GM21528 (cell line): ENCODE measurements at regions not wholly inside any gene's neighbourhood (a gene's known extent, or its start where the extent isn't known, plus 50 kb on each side); places are given as distances from the start of the nearest gene placed in this dataset.

Experiments
- ATAC-seq: cut with Tn5 transposase; IDR thresholded peaks from one replicate; pipeline ENCODE4 v1.9.1; 2021; ENCODE audit warnings: mild to moderate bottlenecking, moderate library complexity; ENCODE audit not compliant: unreplicated experiment, low FRiP score

DNA sequence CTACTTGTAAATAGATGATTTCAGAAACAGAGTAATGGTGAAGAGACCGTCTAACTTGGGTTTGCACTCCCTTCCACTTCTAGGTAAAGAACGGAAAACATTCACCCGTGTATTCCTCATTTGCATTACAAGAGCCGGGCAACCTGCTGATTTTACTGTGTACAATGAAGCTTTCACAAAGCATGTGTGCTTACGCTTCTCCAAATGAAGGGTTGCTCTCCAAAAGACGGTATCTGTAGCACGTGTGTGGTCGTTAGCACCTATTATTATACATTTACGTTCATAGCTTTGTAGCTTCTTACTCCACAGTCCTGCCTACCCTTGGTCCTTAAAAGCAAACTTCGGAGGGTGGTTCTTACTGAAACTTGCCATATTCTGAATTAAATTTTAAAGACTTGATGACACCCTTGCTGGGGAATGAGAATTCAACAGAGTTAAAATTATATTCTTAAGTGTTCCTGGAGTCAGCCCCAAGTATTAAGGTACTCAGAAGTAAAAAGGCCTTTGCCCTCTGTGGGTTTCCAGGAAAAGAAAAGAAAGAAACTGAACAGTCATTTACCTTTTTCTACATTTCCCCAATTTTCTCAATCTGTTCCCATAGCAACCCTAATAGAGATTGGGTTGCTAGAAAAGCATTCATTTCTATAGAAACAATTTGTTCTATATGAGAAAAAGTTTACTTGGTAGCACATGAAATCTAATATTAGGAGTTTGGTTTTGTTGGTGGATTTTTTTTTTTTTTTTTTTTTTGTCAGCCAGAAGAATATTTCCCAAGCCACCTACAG is 61.9 kb upstream of the KCNG1 start:
- ATAC-seq = no peak

GRCh38 chr20:51083447-51083846 is 60.5 kb upstream of the KCNG1 start:
- ATAC-seq = no peak

DNA sequence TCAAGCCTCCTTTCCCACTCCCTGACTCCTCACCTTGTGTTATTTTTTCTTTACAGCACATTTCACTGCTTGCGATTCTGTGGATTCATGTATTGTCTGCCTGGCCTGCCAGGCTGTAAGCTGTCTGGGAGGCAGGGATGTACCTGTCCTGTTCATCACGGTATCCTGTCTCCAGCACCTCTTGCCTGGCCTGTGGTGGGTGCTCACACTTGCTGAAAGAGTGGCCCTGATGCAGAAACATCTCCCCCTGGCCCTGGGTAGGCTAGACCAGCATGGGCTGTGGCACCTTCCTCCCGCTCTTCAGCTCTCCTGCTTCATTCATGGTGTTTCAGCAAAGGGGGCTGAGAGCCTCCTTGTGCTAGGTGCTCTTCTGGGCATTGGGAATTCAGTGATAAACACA is 60.1 kb upstream of the KCNG1 start:
- no peak for ATAC-seq

DNA sequence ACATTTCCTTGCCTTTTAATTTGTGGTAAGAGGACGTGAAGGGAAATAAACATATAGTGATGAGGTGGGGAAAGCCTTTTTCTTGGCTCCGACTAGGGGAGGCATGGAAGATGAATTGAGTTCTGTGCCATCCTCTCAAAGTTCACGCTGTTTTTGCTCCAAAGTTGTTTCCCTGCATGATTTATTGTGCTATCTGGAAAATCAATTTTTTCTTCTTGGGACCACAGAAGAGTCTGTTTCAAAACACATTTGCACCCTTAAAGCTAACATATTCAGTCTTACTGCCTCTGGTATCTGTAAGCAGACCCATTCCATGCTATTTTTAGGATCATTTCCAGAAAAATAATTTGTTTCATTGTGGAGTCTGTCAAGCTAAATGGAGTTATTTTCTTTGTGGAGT is 57.6 kb upstream of the KCNG1 start:
- no peak for ATAC-seq

GRCh38 chr20:51079488-51079887 is 56.6 kb upstream of the KCNG1 start:
- ATAC-seq = no peak

DNA sequence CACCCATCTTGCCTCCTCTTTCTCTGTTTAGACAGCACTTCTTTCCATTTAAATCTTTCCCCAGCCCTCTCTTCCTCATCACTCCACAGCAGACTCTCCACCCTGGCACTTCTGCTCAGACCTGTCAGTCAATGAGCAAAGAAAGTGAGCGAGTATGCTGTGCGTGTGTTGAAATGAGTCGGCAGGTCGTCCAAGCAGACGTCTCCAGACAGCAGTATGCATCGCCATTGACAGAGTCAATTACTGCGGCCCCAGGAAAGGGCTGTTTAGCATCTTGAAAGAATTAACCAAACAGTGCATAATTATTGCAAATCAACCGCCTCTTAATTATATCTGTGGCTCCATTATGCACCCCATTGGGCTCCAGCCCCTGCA is 54.8 kb upstream of the KCNG1 start:
- ATAC-seq = no peak

DNA sequence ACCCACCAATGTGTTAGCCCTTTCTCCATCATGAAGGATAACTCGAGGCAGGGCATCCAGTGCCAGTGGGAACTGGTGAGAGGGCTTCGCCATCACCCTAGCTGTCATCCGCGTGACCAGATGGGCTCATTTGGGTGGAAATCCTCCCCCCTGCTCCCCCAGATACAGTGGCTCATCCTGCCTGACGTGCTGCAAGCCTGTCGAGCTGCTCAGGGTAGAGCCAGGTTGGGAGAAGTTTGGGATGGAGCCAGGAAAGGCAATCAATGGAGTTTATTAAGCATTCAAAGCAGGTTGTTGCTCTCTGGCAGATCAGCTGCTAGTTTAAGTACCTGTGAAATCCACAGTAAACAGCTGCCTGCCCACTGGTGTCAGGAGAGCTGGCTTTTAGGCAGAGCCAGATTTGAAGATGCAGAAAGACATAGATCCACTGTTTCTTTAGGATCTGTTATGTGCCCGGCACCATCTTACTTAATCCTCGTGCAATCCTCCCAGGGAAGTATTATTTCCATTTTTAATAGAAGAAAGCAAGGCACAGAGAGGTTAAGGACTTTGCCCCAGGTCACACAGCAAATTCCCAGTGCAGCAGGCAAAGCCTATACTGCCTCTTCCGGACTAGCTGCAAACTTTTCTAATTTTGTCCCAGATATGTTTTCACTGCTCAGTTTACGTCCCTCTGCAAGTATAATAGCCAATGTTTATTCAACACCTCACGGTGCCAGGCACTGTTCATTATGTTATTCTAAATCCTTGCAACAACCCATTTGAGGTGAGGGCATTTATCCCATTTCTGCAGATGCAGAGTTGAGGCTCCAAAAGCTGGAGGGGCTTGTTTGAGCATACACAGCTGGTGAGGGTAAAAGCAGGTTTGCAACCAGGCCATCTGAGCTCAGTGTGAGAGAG is 54.1 kb upstream of the KCNG1 start:
- ATAC-seq = no peak

GRCh38 chr20:51074062-51074461 is 51.2 kb upstream of the KCNG1 start:
- no peak for ATAC-seq
